Prostate gland (tissue), 2 donors: ENCODE measurements at regions not wholly inside any gene's neighbourhood (a gene's known extent, or its start where the extent isn't known, plus 50 kb on each side); places are given as distances from the start of the nearest gene placed in this dataset.

Experiments
- DNase-seq: peaks from one replicate; pipeline ENCODE4 v3.0.0-alpha.2; 2019; ENCODE audit warnings: low spot score
- H3K27ac ChIP-seq, 2 donors: fragments of 200-600 bp; sonication (generic); 2 replicates each; pipeline ENCODE4 v1.5.1; 2017 to 2019
- H3K27me3 ChIP-seq: fragments of 200-600 bp; sonication (generic); replicated peaks from 2 replicates; pipeline ENCODE4 v1.5.1; 2019; ENCODE audit not compliant: insufficient read depth
- H3K36me3 ChIP-seq, 2 donors: fragments of 200-600 bp; sonication (generic); 1 replicate in 1 of 2; 2 replicates in 1 of 2; pipeline versions ENCODE4 v1.5.1 to v1.8.1; 2017 to 2019
- H3K4me1 ChIP-seq: fragments of 200-600 bp; sonication (generic); replicated peaks from 2 replicates; pipeline ENCODE4 v1.5.1; 2019
- H3K4me3 ChIP-seq, 2 donors: fragments of 200-600 bp; sonication (generic); 2 replicates each; pipeline ENCODE4 v1.5.1; 2017 to 2019
- H3K9me3 ChIP-seq: fragments of 200-600 bp; sonication (generic); 2 replicates; pipeline ENCODE4 v1.5.1; 2017
- POLR2A ChIP-seq: fragments of 450-650 bp; IDR thresholded peaks from one replicate; pipeline ENCODE4 v1.6.1; 2016; ENCODE audit warnings: antibody characterized with exemption, mild to moderate bottlenecking
- POLR2AphosphoS5 ChIP-seq: sonication (generic); formaldehyde crosslinking; IDR thresholded peaks from one replicate; pipeline ENCODE4 v1.6.1; 2017; ENCODE audit warnings: antibody characterized with exemption
- WGBS: methylation state at CpG from one replicate; pipeline ENCODE4 v1.1.5; 2018; 5-methylcytosine and 5-hydroxymethylcytosine counted together
- intact Hi-C: fragments of 100-400 bp; cut with DNase I; formaldehyde crosslinking; loops from one replicate; pipeline ENCODE4 v1.14.2; 2022
- TF ChIP-seq, protein P1 (sequence below), 4 experiments: fragments of 200-600 bp in 2 of 4; fragments of 450-650 bp in 2 of 4; sonication (generic) in 2 of 4; IDR thresholded peaks; 1 replicate in 3 of 4; 2 replicates in 1 of 4; pipeline ENCODE4 v1.5.1; 2016 to 2019; ENCODE audit warnings: antibody characterized with exemption in 4 of 4, mild to moderate bottlenecking in 2 of 4, moderate library complexity in 2 of 4

DNA sequence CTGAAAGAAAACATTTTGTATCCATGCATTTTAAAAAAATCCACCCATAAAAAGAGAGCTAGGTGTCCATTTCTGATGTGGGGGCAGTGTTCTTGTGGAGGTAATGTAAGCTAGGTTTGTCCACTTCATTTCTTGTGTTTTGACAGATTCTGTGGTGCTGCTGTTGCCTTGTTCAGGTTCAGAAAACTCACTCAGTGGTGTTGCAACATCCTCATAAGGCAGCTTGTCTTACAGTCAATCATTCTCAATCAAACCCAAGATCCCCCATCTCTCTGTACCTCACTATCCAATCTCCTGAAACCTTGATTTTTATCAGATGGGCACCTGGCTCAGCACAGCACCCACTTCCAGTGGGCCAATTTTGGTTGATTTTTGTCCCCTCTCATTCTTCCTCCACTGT, 94.1 kb downstream of the TENT5C start:
- no peak for TF ChIP-seq POLR2A
- TF ChIP-seq, protein P1, sequence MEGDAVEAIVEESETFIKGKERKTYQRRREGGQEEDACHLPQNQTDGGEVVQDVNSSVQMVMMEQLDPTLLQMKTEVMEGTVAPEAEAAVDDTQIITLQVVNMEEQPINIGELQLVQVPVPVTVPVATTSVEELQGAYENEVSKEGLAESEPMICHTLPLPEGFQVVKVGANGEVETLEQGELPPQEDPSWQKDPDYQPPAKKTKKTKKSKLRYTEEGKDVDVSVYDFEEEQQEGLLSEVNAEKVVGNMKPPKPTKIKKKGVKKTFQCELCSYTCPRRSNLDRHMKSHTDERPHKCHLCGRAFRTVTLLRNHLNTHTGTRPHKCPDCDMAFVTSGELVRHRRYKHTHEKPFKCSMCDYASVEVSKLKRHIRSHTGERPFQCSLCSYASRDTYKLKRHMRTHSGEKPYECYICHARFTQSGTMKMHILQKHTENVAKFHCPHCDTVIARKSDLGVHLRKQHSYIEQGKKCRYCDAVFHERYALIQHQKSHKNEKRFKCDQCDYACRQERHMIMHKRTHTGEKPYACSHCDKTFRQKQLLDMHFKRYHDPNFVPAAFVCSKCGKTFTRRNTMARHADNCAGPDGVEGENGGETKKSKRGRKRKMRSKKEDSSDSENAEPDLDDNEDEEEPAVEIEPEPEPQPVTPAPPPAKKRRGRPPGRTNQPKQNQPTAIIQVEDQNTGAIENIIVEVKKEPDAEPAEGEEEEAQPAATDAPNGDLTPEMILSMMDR (IDR thresholded peaks at IDR 0.05), result no peak
- TF ChIP-seq POLR2AphosphoS5, result no peak
- no peak for DNase-seq
- Histone ChIP-seq H3K4me3 (no peak overlapping the region), H3K9me3 (no peaks in the 10 kb centered on the region), H3K27me3 (no peaks in the 10 kb centered on the region), H3K4me1 (no peaks in the 10 kb centered on the region), H3K27ac (no peak overlapping the region), H3K36me3 (no peaks in the 10 kb centered on the region)
- intact Hi-C loops, result no loop called here

DNA sequence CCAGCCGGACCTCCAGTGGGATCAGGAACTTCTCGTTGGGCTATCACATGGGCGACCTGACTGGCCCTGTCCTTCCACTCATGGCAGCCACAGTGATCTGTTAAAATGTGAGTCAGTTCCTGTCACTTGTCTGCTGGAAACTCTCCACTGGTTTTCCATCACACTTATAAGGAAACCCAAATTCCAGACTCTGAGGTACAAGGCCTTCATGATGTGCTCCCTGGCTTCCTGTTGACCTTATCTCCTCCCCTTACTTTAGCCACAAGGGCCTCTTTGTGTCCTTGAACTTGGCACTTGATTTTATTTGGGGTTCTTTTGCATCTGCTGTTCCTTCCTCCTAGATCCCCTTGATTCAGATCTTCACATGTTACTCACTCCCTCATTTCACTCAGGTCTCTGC, 96.8 kb downstream of the TENT5C start:
- no peaks in the 10 kb centered on the region for H3K4me1 ChIP-seq

DNA sequence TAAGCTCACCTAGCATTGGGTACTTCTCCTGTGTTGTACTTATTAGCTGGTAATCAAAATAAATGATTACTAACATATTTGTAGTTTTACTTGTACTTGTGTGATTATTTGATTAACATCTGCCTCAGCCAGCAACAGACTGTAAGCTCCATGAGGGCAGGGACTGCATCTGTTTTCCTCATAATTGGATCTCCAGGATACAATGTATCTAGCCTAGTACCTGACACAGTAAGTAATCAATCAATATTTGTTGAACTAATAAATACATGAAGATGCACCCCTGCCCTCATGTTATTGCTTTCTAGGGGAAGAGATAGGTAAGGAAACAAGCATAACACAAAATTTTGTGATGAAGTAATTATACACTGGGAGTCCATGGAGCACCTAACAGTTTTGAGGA, 101.5 kb downstream of the TENT5C start:
- no peak overlapping the region for H3K27ac ChIP-seq
- H3K27me3 ChIP-seq, result no peaks in the 10 kb centered on the region
- TF ChIP-seq, protein P1 (IDR thresholded peaks at IDR 0.05), result no peak
- TF ChIP-seq POLR2A, result no peak
- TF ChIP-seq POLR2AphosphoS5, result no peak
- no peak for DNase-seq
- H3K9me3 ChIP-seq, result no peaks in the 10 kb centered on the region
- intact Hi-C loops, result no loop called here
- H3K36me3 ChIP-seq, result no peaks in the 10 kb centered on the region
- H3K4me1 ChIP-seq, result no peaks in the 10 kb centered on the region
- H3K4me3 ChIP-seq, result no peak overlapping the region

More for the DNA sequence above, 96.8 kb downstream of the TENT5C start:
- Histone ChIP-seq H3K9me3 (no peaks in the 10 kb centered on the region), H3K27ac (no peak overlapping the region), H3K27me3 (no peaks in the 10 kb centered on the region), H3K36me3 (no peaks in the 10 kb centered on the region), H3K4me3 (no peak overlapping the region)
- no peak for DNase-seq
- 92% methylated on average over 3 of the region's 3 CpGs for WGBS
- intact Hi-C loops, result no loop called here
- TF ChIP-seq POLR2A (no peak), POLR2AphosphoS5 (no peak)
- TF ChIP-seq, protein P1 (IDR thresholded peaks at IDR 0.05), result no peak

DNA sequence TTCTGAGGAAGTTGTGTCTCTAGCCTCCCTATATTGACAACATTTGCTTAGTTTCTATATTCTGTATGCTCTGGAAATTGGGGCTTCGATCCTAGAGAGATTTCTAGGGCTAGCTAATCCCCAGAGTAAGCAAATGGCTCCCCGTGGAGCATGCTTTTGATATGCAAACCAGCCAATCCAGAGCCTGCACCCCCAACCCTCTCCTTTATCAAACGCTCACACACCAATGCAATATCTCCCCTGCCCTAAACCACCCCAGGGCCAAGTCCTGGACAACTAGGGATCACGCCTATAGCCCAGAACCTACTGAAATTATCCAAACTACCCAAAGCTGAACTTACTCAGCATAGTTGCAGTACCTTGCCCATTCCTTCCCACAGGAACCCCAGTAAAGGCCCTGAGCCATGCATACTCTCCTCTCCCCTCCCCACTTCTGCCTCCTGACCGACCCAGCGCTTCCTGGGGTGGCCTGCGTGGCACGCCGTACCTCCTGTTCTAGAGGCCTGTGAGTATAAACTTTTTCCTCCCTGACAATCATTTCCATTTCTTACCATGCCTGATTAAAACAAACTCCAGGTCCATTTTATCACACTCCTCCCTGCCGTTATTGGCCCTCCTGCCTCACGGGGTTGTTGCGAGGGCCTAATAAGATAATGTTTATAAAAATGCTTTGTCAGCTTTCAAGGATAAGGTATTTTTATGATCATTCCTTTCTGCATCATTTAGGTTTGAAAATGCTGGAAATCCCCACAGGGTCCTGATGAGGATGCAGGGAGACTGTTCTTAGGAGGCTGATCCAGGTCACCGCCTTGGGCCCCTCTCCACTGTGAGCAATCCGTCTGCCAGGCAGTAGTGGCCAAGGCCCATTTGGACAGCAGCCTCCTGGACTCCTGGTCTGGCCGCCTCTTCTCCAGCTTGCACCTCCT, 102.7 kb downstream of the TENT5C start:
- TF ChIP-seq, protein P1 (IDR thresholded peaks at IDR 0.05), result no peak
- TF ChIP-seq POLR2A, result no peak
- no peak for TF ChIP-seq POLR2AphosphoS5
- intact Hi-C loops, result no loop called here
- no peak for DNase-seq
- no peaks in the 10 kb centered on the region for H3K9me3 ChIP-seq
- no peak overlapping the region for H3K27ac ChIP-seq
- WGBS, result 77% methylated on average over 15 of the region's 15 CpGs
- no peaks in the 10 kb centered on the region for H3K27me3 ChIP-seq
- no peak overlapping the region for H3K4me3 ChIP-seq
- H3K4me1 ChIP-seq, result no peaks in the 10 kb centered on the region
- H3K36me3 ChIP-seq, result no peaks in the 10 kb centered on the region

DNA sequence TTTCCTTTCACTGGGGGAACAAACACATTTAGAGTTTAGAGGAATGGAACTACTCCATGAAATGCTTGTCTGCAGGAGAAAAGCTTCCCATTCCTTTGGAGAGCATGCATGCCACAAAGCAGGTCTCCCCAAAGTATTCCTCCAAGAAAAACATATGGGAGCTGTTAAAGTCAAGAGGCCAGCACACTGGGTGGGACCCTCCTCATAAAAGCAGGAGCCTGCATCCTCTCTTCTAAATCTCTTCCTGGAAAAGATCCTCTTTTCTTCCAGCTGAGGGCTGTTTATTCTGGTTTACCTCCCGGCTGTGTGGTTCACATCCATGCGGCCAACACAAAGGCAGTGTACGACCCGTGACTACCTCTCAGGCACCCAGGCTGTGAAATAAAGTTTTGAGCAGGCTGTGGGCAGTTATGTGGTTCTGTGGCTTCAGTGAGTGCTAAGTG, 103.4 kb downstream of the TENT5C start:
- intact Hi-C loops, result no loop called here
- Histone ChIP-seq H3K36me3 (no peaks in the 10 kb centered on the region), H3K4me3 (no peak overlapping the region), H3K27me3 (no peaks in the 10 kb centered on the region), H3K27ac (no peak overlapping the region), H3K9me3 (no peaks in the 10 kb centered on the region), H3K4me1 (no peaks in the 10 kb centered on the region)
- TF ChIP-seq POLR2A (no peak), POLR2AphosphoS5 (no peak)
- TF ChIP-seq, protein P1 (IDR thresholded peaks at IDR 0.05), result no peak
- no peak for DNase-seq
- WGBS, result 57% methylated on average over 4 of the region's 4 CpGs
